ENCODE measurements at regions not wholly inside any gene's neighbourhood (a gene's known extent, or its start where the extent isn't known, plus 50 kb on each side); places are given as distances from the start of the nearest gene placed in this dataset.

- FAIRE-seq: no peak
These were observed 90.4 kb downstream of the NUP35 start for GRCh38 chr2:183214680-183215079.

GRCh38 chr2:183215917-183216316, 91.7 kb downstream of the NUP35 start:
- FAIRE-seq: no peak

DNA sequence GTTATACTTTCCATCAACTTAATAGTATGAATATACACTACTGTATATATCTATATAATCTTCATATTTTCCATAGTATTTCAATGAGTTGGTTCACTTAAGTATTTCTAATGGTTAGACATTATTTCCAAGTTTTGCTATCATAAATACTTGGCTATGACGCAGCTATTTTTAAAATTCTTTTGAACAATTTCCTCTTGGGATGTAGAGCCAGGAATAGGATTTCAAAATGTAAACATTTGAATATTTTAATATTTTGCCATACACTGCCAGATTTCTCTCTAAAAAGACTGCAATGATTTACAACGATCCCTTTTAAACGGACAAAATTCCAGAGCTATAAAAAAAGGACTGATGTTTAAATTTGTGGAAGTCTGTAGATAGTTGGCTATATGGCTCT, 95.6 kb downstream of the NUP35 start:
- FAIRE-seq: no peak

- FAIRE-seq: no peak
These were observed 98.5 kb downstream of the NUP35 start for GRCh38 chr2:183222751-183223150.

GRCh38 chr2:183224948-183225347, 100.7 kb downstream of the NUP35 start:
- FAIRE-seq: peak; percentile 100

- no peak for FAIRE-seq
These were observed 102.9 kb downstream of the NUP35 start for GRCh38 chr2:183227176-183227575.

DNA sequence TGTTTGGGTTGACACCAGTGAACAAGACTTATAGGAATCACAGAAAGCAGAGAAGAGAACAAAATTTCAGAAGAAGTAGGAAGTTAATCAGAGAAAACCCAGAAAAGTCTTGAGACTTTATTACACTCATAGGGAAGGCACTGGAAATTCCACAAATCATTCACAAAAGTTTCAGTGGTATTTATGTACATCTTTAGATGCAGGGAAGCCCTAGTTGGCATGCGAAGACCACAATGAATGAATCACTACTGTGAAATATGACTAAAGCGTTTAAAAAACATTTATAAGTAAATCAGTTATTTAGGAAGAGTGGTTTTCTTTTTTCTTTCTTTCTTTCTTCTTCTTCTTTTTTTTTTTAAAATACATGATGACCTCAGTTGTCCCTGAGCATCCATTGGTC, 105.1 kb downstream of the NUP35 start:
- no peak for FAIRE-seq

DNA sequence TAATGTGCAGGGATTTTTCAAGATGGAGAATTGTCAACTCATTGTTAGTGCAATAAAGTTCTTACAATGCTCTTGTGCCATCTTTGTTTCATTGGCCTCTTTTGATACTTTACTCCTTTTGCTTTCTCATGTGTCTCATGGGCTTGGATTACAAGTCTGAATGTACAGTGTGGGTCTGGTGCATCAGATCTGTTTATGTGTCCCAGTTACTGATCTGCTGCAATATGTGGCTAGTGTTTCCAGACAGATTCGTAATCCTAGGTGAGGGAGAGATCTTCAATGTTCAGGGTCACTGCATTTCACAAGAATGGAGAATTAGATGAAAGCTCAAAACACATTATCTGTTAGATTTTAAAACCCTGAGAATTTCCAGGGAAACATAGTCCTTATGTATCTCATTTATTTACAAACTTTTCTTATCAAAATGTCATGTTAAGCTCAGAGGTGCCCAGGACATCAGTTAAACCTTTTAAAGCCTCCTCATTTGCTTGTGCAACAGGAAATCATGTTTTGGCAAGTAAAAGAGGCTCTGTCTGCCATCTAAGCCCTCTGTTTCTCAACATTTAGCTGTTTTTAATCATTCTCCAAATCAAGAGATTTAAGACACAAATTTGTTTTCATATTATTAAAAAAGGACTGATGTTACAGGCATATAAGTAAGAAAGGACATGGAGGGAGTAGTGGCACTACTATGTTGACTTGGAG, 108.1 kb downstream of the NUP35 start:
- FAIRE-seq: no peak

DNA sequence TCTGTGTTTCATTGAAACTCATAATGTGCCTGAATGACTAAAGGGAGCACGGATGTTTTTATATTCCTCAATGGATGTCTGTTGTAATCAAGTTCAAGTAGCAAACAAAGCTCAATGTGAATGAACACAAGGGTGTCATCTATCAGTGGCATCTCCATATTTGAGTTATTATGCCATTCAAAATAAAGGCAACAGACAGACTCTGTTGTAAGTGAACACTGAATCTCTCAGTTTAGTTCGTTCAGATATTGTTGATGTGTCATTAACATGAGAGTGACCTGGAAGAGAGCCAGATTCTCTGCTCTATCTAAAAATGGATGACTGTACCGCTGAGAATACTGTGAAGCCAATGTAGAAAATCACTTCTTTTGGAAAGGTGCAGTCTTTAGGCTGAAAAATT, 118.7 kb downstream of the NUP35 start:
- peak; percentile 90 for FAIRE-seq

GRCh38 chr2:183243758-183244157, 119.5 kb downstream of the NUP35 start:
- no peak for FAIRE-seq

DNA sequence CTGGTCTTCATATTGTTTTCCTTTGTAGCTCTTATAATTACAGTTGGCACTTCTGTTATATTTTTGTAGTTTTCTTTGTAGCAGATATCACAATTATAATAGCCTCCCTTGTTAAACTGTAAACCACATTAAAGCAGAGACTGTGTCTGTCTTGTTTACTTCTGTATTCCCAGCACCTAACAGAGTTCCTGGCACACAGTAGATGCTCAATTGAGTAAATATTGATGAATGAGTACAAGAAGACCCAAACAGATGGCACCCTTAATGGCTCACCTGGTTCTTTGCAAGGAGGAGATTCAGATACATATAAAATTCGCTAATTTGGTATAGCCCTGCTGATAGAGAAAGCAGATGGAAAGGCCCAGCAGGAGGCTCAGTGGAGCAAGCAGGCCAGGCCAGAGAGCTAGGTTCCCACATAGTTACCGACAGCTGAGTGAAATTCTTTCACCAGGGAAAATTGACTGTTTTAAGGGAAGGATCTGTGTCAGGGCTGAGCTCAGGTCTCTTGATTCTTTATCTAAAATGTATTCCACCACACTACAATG, 120.1 kb downstream of the NUP35 start:
- FAIRE-seq: peak; percentile 89

DNA sequence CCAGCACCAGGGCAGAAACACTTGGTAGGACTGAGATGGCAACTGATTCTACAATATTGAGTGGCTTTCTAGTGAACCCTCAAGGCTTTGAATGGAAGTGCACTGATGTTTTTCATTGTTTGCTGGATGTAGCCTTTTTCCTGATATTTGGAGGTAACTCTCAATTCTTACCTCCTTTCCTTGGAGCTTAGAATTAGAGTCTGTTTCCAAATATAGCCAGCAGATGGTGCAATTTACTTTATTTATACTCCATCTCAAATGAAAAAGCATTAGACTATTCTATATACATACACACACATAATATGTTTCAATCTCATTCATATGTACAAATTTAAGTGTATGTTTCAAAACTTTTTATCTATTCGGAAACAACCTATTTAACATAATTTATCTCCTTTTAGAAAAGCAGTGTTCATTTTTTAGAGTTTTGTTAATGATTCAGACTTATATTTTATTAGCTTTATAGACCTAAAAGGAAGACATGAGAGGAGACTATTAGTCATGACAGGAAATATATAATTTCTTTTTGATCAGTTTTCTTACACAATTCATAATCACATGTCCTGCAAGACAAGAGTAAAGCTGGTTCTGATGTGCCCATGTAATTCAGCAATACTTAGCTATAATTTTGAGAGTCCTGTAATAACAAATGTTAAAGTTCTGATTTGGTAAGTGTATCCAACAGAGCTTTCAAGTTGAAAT, 124.8 kb downstream of the NUP35 start:
- peak; percentile 98 for FAIRE-seq

GRCh38 chr2:183250061-183250460, 125.8 kb downstream of the NUP35 start:
- no peak for FAIRE-seq

- FAIRE-seq: no peak
These were observed 126.2 kb downstream of the NUP35 start for GRCh38 chr2:183250472-183250871.

- no peak for FAIRE-seq
These were observed 129.3 kb downstream of the NUP35 start for GRCh38 chr2:183253441-183254130.

DNA sequence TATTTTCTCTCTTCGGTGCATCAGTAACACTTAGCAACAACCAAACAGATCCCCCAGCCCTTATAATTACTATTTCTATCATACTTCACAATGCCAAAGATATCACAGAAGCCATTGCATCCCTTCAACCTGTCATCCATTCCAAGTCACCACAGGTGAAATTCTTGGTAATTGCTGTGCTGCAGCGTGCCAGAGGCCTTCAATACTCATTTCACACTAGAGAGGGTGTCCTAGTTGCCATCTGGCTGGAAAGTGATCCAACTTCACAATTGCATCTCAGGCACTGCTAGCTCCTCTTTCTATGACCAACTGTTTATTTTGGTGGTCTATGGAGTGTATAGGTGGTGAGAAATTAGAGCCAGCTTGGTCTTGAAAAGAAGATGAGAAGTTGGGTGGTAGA, 131.2 kb downstream of the NUP35 start:
- no peak for FAIRE-seq

GRCh38 chr2:183259921-183260320, 135.7 kb downstream of the NUP35 start:
- no peak for FAIRE-seq

- no peak for FAIRE-seq
These were observed 136.3 kb downstream of the NUP35 start for GRCh38 chr2:183260527-183260926.

- FAIRE-seq: no peak
These were observed 140.8 kb downstream of the NUP35 start for GRCh38 chr2:183264890-183265535.

DNA sequence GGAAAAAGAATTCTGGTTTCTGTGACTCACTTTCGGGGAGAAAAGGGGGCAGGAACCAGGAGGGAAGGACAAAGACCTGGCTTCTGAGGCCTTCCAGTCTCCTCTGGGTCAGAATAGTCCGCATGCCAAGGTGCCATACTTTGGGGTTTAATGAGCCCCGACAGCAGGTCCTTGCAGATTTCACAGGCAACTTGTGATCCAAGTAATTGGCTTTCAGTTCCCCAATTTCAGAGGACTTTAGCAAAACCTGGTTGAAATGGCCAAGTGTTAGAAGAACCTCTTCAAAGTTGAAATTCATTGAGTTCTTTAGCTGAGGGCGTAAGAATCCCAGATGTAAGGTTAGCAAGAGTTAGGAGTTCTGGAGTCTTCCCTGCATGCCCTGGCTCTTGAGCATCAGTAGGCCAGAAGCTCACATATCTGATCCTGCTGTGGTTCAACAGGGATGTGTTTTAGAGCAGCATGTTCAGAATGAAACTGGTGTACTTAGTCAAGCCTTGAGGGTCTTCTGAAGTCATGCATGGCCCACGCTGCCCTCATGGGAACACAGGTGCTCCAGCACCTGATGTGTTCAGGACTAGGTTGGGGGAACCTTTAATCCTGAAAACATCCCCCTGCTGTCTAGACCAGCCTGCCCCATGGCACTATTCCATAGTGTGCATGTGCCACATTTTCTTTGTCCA, 143.0 kb downstream of the NUP35 start:
- no peak for FAIRE-seq

DNA sequence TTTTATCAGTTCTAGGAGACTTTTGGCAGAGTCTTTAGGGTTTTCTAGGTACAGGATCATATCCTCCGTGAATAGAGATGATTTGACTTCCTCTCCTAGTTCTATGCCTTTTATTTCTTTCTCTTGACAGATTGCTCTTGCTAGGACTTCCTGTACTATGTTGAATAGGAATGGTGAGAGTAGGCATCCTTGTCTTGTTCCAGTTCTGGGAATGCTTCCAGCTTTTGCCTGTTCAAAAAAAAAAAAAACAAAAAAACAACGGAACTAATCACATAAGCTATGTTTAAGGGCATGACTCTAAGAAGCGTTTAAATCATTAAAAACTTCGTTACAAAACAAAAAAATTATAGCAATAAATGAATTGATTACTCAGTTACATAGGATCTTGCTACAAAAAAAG, 145.7 kb downstream of the NUP35 start:
- no peak for FAIRE-seq

DNA sequence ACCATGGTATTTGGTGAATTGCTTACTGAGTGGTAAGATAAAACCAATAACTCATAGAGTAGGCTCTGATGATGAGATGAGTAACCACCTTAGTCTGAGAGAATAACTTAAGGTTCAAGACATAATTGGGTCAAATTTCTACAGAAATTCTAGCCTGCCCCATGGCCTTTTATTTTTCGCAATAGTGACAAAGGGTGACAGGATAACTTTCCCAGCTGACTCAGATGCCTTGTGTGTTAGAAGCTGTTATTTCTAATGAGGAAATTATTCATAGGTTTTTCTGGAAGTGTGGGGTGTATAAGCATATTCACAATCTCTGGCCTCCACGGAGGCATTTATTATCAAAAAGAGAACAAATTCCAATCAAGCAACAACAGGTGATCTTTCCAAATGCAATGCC, 159.0 kb downstream of the NUP35 start:
- no peak for FAIRE-seq

GRCh38 chr2:183284606-183285005, 160.4 kb downstream of the NUP35 start:
- FAIRE-seq: no peak

Data from islet of Langerhans (tissue), 1 donor.